Liver (tissue), 8 donors: ENCODE measurements at regions not wholly inside any gene's neighbourhood (a gene's known extent, or its start where the extent isn't known, plus 50 kb on each side); places are given as distances from the start of the nearest gene placed in this dataset.

Source experiments
- DNase-seq: peaks from one replicate; pipeline ENCODE4 v3.0.0-alpha.2; 2017; ENCODE audit warnings: low spot score
- H3K27ac ChIP-seq, 2 donors: one replicate each; pipeline ENCODE4 v1.7.0; 2013; ENCODE audit warnings: inconsistent platforms in 2 of 2, low read length in 2 of 2, control low read depth in 1 of 2, low read depth in 1 of 2, mild to moderate bottlenecking in 1 of 2
- H3K27me3 ChIP-seq, 4 donors: one replicate each; pipeline versions ENCODE4 v1.6.1 to v1.7.0; 2013; ENCODE audit warnings: low read length in 3 of 4, inconsistent platforms in 1 of 4, mild to moderate bottlenecking in 1 of 4, moderate library complexity in 1 of 4; ENCODE audit not compliant: control insufficient read depth in 4 of 4, insufficient read depth in 4 of 4
- H3K36me3 ChIP-seq, 4 donors: one replicate each; pipeline versions ENCODE4 v1.6.1 to v1.7.0; 2013; ENCODE audit warnings: low read length in 3 of 4, mild to moderate bottlenecking in 3 of 4, low read depth in 1 of 4, moderate library complexity in 1 of 4; ENCODE audit not compliant: control insufficient read depth in 4 of 4, insufficient read depth in 3 of 4
- H3K4me1 ChIP-seq, 4 donors: one replicate each; pipeline versions ENCODE4 v1.6.1 to v1.7.0; 2013; ENCODE audit warnings: low read length in 3 of 4, mild to moderate bottlenecking in 3 of 4, moderate library complexity in 1 of 4; ENCODE audit not compliant: control insufficient read depth in 4 of 4, insufficient read depth in 4 of 4
- H3K4me3 ChIP-seq, 3 donors: one replicate each; pipeline versions ENCODE4 v1.6.1 to v1.7.0; 2013; ENCODE audit warnings: low read length in 3 of 3, control low read depth in 1 of 3, low read depth in 1 of 3, mild to moderate bottlenecking in 1 of 3
- H3K9ac ChIP-seq, 2 donors: one replicate each; pipeline ENCODE4 v1.7.0; 2013; ENCODE audit warnings: low read length in 2 of 2, mild to moderate bottlenecking in 2 of 2, moderate library complexity in 2 of 2, control low read depth in 1 of 2, low read depth in 1 of 2
- H3K9me3 ChIP-seq, 4 donors: one replicate each; pipeline versions ENCODE4 v1.6.1 to v1.7.0; 2013; ENCODE audit warnings: low read length in 3 of 4; ENCODE audit not compliant: control insufficient read depth in 4 of 4
- ATF3 ChIP-seq: IDR thresholded peaks from 2 replicates; pipeline ENCODE4 v1.6.1; 2016; ENCODE audit warnings: antibody characterized with exemption
- CTCF ChIP-seq: fragments of 150-350 bp; IDR thresholded peaks from 2 replicates; pipeline ENCODE4 v1.5.1; 2017; ENCODE audit warnings: improper control_type of control experiment, low read depth, low read length; ENCODE audit not compliant: missing input control
- EGR1 ChIP-seq, 2 donors: IDR thresholded peaks; 2 replicates each; pipeline ENCODE4 v1.6.1; 2016 to 2018; ENCODE audit warnings: antibody characterized with exemption in 2 of 2, low read depth in 2 of 2
- GABPA ChIP-seq, 2 donors: IDR thresholded peaks in 1 of 2; conservative IDR thresholded peaks in 1 of 2; 2 replicates each; pipeline ENCODE4 v1.6.1; 2016; ENCODE audit warnings: antibody characterized with exemption in 2 of 2, mild to moderate bottlenecking in 1 of 2, moderate library complexity in 1 of 2
- JUND ChIP-seq, 2 donors: IDR thresholded peaks; 2 replicates each; pipeline ENCODE4 v1.6.1; 2016; ENCODE audit warnings: antibody characterized with exemption in 2 of 2
- MAX ChIP-seq: IDR thresholded peaks from 2 replicates; pipeline ENCODE4 v1.6.1; 2016; ENCODE audit warnings: antibody characterized with exemption
- NR2F2 ChIP-seq: IDR thresholded peaks from 2 replicates; pipeline ENCODE4 v1.6.1; 2016; ENCODE audit warnings: antibody characterized with exemption
- RAD21 ChIP-seq, 2 donors: IDR thresholded peaks; 2 replicates each; pipeline ENCODE4 v1.6.1; 2016; ENCODE audit warnings: antibody characterized with exemption in 2 of 2, mild to moderate bottlenecking in 2 of 2
- RXRA ChIP-seq, 2 donors: IDR thresholded peaks; 2 replicates each; pipeline ENCODE4 v1.6.1; 2017 to 2018; ENCODE audit warnings: antibody characterized with exemption in 2 of 2, mild to moderate bottlenecking in 1 of 2
- SP1 ChIP-seq: IDR thresholded peaks from 2 replicates; pipeline ENCODE4 v1.6.1; 2018; ENCODE audit warnings: antibody characterized with exemption, mild to moderate bottlenecking
- YY1 ChIP-seq: IDR thresholded peaks from 2 replicates; pipeline ENCODE4 v1.6.1; 2016; ENCODE audit warnings: antibody characterized with exemption, mild to moderate bottlenecking
- ZBTB33 ChIP-seq: IDR thresholded peaks from 2 replicates; pipeline ENCODE4 v1.6.1; 2016; ENCODE audit warnings: antibody characterized with exemption
- WGBS: extraction: QIAGEN DNeasy Blood & Tissue Kit; methylation state at CpG from one replicate; pipeline ENCODE4 v1.1.7; 2013; 5-methylcytosine and 5-hydroxymethylcytosine counted together
- donor health status: healthy.
- donor health status: healthy.
- donor health status: healthy.
- donor health status: healthy.
- donor health status: healthy.

GRCh38 chr14:66233591-66233990, 252.6 kb upstream of the CCDC196 start:
- no peak overlapping the region for H3K4me3 ChIP-seq
- no peak for TF ChIP-seq RAD21 (IDR thresholded peaks at IDR 0.05)
- no peak for TF ChIP-seq GABPA (IDR thresholded peaks at IDR 0.05 in 1 of 2, conservative IDR thresholded peaks at IDR 0.05 in 1 of 2)
- TF ChIP-seq CTCF: no peak
- 43% methylated on average over 4 of the region's 4 CpGs for WGBS
- peaks cover 0 to 4% (median 0%) of the 10 kb centered on the region in 4 donors for H3K9me3 ChIP-seq
- H3K9ac ChIP-seq: no peak overlapping the region
- H3K4me1 ChIP-seq: no peaks in the 10 kb centered on the region
- no peak overlapping the region for H3K27ac ChIP-seq
- H3K36me3 ChIP-seq: no peaks in the 10 kb centered on the region
- DNase-seq: no peak
- peaks cover 0 to 2% (median 0%) of the 10 kb centered on the region in 4 donors for H3K27me3 ChIP-seq

GRCh38 chr14:66234411-66234810, 251.8 kb upstream of the CCDC196 start:
- no peak overlapping the region for H3K27ac ChIP-seq
- DNase-seq: no peak
- WGBS: 69% methylated on average over 2 of the region's 2 CpGs

More at GRCh38 chr14:66234411-66234810, 251.8 kb upstream of the CCDC196 start:
- no peaks in the 10 kb centered on the region for H3K4me1 ChIP-seq
- H3K9ac ChIP-seq: no peak overlapping the region
- no peak for TF ChIP-seq SP1
- TF ChIP-seq ZBTB33: no peak
- no peak for TF ChIP-seq JUND (IDR thresholded peaks at IDR 0.05)
- TF ChIP-seq CTCF: no peak
- no peak for TF ChIP-seq RXRA (IDR thresholded peaks at IDR 0.05)
- no peak for TF ChIP-seq NR2F2
- TF ChIP-seq GABPA (IDR thresholded peaks at IDR 0.05 in 1 of 2, conservative IDR thresholded peaks at IDR 0.05 in 1 of 2): no peak
- TF ChIP-seq YY1: no peak
- no peak for TF ChIP-seq ATF3
- TF ChIP-seq EGR1 (IDR thresholded peaks at IDR 0.05; ENCODE audit: low read depth in 2 of 2): no peak
- no peak for TF ChIP-seq RAD21 (IDR thresholded peaks at IDR 0.05)
- TF ChIP-seq MAX: no peak
- H3K4me3 ChIP-seq: no peak overlapping the region
- peaks cover 0 to 2% (median 0%) of the 10 kb centered on the region in 4 donors for H3K27me3 ChIP-seq
- H3K9me3 ChIP-seq: no peaks in the 10 kb centered on the region
- H3K36me3 ChIP-seq: no peaks in the 10 kb centered on the region
